ENCODE measurements at regions not wholly inside any gene's neighbourhood (a gene's known extent, or its start where the extent isn't known, plus 50 kb on each side); places are given as distances from the start of the nearest gene placed in this dataset.
"Not testable (repeated sequence)": the region's sequence is repeated elsewhere in the genome, so short reads cannot be mapped to it uniquely, and the experiment has no call there.

DNA sequence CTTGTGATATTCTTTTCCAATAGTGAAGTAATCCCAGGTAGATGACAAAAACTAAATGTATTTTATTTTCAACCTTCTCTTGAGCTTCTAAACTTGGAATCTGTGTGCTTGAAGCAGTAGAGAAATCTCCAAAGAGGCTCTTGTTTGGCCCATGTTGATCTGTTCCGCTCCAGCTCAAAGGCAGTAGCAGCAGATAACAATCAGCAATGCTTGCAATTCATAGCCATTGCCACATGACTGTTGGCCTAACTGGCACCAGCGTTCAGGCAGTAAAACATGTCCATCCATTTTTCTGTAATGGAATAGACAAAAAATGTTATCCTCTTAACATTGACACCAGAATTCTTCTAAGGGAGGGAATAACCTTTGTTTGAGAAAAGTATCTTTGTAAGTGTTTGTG is 270.7 kb upstream of the MSX2 start:
- no peak for DNase-seq

- DNase-seq, result peak; percentile 61
These were observed 269.9 kb upstream of the MSX2 start for GRCh38 chr5:174454464-174454863.

DNA sequence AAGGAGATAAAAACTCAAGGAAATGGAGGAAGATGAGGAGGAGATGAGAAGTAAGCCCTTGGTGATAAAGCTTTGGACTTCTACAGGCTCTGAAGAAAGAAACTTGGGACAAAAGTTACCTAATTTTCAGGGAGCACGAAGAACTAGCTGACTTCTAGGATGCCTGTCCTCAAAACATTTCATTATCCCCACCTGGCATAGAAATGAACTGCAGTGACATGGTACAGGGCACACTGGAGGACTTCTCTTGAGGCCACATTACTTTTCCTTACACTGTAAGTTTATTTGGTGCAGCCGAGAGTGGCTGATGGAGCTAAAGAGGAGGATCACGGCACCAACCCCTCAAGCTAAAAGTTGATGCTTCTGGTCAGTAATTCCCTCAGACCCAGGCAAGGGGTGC is 269.5 kb upstream of the MSX2 start:
- no peak for DNase-seq

- no peak for DNase-seq
These were observed 269.1 kb upstream of the MSX2 start for GRCh38 chr5:174455301-174455700.

DNA sequence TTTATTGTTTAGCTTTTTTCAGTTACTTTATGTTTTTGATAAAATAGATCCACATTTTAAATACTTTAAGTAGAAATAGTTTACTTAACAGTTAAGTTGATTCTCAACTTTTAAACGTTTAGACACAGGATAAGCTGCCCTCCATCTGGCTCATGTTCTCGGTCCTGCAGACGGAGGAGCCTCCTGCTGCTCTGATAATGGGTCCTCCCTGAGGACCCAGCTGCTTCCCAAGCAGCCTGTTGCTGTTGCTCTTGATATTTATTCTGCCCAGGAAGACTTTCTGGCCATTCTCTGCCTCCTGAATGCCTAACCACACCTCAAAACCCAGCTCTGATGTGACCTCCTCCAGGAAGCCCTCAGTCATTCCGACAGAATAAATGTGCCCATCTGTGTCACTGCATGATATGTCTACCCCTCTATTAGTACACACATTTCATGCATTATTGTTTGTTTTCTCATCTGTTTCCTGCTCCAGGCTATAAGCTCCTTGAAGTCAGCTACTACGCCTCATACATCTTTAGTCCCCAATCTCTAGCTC is 267.2 kb upstream of the MSX2 start:
- DNase-seq, result no peak

DNA sequence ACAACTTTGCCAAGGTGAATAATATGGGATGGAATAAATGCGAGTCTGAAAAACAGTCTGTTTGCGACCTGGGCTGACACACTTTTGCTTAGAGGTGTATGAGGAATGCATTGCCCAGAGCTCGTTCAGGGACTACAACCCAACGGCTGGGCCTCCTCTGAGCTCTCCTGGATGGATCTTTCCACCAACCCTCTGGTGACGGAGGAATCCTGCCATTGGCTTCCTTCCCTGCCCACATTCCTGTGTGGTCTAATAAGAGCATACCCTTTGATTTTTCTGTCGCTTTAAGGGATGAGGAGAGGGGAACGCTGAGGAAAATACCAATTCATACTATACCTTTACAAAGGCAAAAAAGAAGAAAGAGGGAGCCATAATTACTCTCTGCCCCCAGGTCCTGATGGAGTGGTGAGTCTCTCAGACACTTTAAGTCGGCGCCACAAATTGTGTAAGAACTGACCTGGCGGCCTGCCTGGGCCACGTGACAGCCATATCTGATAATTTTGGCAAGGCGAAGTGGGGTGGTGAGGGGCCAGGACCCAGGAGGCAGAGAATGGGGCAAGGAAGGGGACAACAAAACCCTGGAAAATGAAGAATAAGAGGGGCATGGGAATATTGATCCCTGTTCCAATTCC is 265.2 kb upstream of the MSX2 start:
- DNase-seq, result no peak

- DNase-seq, result no peak
These were observed 264.4 kb upstream of the MSX2 start for GRCh38 chr5:174459832-174460448.

GRCh38 chr5:174462129-174462528 is 262.3 kb upstream of the MSX2 start:
- DNase-seq, result no peak

GRCh38 chr5:174464504-174465165 is 259.7 kb upstream of the MSX2 start:
- DNase-seq, result no peak

DNA sequence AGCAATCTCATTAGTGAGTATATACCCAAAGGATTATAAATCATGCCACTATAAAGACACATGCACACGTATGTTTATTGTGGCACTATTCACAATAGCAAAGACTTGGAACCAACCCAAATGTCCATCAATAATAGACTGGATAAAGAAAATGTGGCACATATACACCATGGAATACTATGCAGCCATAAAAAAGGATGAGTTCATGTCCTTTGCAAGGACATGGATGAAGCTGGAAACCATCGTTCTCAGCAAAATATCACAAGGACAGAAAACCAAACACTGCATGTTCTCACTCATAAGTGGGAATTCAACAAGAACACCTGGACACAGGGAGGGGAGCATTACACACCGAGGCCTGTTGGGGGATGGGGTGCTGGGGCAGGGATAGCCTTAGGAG is 252.9 kb upstream of the MSX2 start:
- DNase-seq, result not testable (repeated sequence)

DNA sequence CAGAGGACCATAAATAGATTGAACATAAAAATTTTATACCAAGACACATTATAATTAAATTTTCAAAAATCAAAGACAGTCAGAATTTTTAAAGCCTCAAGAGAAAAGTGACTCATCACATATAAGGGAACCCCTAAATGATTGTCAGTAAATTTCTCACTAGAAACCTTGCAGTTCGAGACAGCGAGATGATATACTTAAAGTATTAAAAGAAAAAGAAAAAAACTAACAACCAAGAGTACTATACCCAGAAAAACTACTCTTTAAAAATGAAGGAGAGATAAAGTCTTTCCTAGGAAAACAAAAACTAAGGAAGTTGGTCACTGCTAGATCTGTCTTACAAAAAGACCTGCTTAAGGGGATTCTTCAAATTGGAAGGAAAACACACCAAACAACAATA is 251.4 kb upstream of the MSX2 start:
- no peak for DNase-seq

GRCh38 chr5:174476001-174476400 is 248.4 kb upstream of the MSX2 start:
- DNase-seq, result not testable (repeated sequence)

GRCh38 chr5:174479325-174479724 is 245.1 kb upstream of the MSX2 start:
- DNase-seq, result no peak

- DNase-seq, result no peak
These were observed 242.6 kb upstream of the MSX2 start for GRCh38 chr5:174481737-174482136.

DNA sequence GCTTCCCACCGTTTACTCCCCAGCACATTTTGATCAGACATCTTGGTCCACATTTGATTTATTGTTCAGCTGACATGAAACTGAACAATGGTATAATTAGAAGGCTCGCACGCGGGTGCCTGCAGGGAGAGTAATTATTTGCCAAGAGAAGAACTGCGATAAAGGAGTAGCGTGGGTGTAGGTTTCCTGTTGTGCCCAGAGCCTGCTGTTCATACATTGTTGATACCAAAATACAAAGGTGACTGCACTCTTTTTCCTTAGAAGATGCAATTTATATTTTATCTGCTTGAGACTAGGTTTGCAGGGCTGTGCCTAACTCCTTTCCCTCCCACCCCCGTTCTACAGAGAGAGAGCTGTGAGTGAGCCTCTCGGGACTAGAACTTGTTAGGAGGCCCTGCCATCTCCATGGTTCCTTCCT is 241.8 kb upstream of the MSX2 start:
- DNase-seq, result no peak

- DNase-seq, result no peak
These were observed 241.0 kb upstream of the MSX2 start for GRCh38 chr5:174483411-174483810.

DNA sequence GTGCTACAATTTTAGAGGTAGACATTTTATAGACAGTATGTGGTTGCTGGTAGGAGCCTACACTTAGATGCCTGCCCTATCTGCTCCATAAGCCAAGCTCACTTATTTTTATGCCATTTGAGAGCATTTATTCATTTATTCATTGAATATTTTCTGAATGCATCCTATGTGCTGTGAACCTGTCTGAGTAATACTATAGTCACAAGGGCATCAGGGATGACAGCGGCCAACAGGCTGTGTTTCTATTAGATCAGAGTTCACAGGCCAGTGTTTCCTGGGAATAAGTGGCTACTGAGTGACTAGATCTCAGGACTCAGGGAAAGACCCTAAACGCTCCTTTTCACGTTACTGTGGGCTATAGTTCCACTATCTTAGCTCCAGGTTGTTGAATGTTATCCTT is 235.2 kb upstream of the MSX2 start:
- no peak for DNase-seq

DNA sequence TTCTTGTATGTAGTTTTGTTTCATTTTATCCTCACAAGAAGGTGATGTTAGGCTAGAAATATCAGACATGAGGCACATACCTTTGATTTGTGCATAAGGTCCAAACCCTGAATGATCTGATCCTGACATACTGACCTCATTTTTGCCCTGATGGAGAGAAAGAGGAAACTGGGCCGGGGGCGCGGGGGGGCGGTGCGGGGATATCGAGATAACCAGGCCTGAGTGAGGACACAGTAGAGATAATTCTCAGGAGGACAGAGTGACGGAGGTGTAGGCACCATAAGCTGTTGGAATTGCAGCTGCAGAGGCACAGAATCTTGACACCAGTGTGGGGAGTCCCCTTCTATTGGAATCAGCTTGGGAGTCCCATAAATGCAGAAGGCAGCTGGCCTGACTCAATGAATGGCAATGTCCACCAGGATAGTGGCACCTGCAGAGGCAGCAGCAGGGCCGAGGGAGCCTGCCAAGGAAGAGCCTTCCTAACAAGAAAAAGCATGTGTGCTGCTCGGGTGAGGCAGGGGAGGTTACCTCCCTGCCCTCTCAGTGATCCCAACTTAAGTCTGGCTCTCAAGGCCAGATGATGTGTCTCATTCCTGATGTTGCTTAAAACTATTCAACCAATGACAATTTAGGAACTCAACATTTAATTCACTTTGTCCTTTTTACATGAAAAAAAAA is 234.3 kb upstream of the MSX2 start:
- no peak for DNase-seq

GRCh38 chr5:174490728-174491127 is 233.7 kb upstream of the MSX2 start:
- DNase-seq, result no peak

- no peak for DNase-seq
These were observed 233.1 kb upstream of the MSX2 start for GRCh38 chr5:174491265-174491664.

- DNase-seq, result no peak
These were observed 232.5 kb upstream of the MSX2 start for GRCh38 chr5:174491761-174492350.

GRCh38 chr5:174493530-174493929 is 230.9 kb upstream of the MSX2 start:
- DNase-seq, result no peak

GRCh38 chr5:174497939-174498338 is 226.4 kb upstream of the MSX2 start:
- DNase-seq, result not testable (repeated sequence)
